ENCODE measurements at regions not wholly inside any gene's neighbourhood (a gene's known extent, or its start where the extent isn't known, plus 50 kb on each side); places are given as distances from the start of the nearest gene placed in this dataset.
"Not testable (repeated sequence)": the region's sequence is repeated elsewhere in the genome, so short reads cannot be mapped to it uniquely, and the experiment has no call there.

- no peak for DNase-seq
Observed at GRCh38 chr2:175312137-175312536, 130.6 kb upstream of the ATP5MC3 start.

GRCh38 chr2:175310813-175311504 lies 129.4 kb upstream of the ATP5MC3 start:
- no peak for DNase-seq

- peak in 1 of 2 donors; percentile 5 for DNase-seq
Observed at GRCh38 chr2:175309799-175310198, 128.3 kb upstream of the ATP5MC3 start.

DNA sequence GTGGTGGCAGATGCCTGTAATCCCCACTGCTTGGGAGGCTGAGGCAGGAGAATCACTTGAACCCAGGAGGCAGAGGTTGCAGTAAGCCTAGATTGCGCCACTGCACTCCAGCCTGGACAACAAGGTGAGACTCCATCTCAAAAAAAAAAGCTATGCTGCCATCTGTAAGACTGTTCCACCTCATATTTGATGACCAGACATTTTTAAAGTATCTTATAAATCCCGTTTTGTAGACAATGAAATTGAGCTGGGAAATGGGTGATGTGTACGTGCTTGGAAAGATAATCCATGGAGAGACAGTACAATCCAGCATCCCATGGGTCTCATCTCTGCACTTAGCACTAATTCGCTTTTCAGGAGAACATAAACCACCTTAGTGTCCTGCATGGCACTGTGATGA lies 126.5 kb upstream of the ATP5MC3 start:
- DNase-seq, result no peak

- no peak for DNase-seq
Observed at GRCh38 chr2:175304541-175304940, 123.0 kb upstream of the ATP5MC3 start.

GRCh38 chr2:175293776-175294175 lies 112.3 kb upstream of the ATP5MC3 start:
- no peak for DNase-seq

DNA sequence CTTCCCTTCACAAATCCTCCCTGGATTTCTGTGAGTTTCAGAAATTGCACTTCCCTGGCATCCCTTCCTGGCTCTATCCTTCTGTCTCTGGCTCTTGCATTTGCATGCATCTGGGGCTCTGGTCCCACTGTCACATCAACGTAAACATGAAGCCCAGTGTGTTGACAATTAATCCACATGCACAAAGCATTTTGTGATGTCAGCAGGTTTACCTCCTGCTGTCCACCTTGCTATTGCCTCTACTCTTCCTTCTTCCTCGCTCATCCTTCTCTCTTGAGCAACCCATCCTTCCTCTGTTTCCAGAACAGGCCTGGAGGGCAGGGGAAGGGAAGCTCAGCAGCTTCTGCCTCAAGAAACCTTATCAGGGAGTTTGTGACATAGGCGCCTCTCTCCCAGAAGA lies 111.7 kb upstream of the ATP5MC3 start:
- no peak for DNase-seq

DNA sequence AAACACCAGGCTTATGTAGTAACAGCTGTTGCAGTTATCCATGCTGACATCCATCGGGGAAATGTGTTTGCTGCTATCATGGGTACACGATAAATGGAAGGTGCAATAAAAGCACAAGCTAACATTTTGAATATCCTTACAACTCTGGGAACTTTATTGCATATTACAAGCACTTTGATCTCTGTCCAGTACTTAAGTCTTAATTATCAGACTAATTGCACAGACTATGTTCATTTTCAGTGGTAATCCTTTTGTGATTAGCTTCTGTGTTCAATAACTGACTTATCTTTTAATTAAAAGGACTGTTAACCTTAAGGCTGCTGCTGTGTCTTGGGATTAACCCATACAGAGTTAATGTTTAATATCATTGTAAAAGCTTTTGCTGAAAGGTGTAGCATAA lies 101.4 kb upstream of the ATP5MC3 start:
- no peak for DNase-seq

- no peak for DNase-seq
Observed at GRCh38 chr2:175282300-175282699, 100.8 kb upstream of the ATP5MC3 start.

- no peak for DNase-seq
Observed at GRCh38 chr2:175277772-175278171, 96.3 kb upstream of the ATP5MC3 start.

GRCh38 chr2:175275539-175275938 lies 94.0 kb upstream of the ATP5MC3 start:
- no peak for DNase-seq

GRCh38 chr2:175259164-175259563 lies 77.7 kb upstream of the ATP5MC3 start:
- DNase-seq, result no peak

DNA sequence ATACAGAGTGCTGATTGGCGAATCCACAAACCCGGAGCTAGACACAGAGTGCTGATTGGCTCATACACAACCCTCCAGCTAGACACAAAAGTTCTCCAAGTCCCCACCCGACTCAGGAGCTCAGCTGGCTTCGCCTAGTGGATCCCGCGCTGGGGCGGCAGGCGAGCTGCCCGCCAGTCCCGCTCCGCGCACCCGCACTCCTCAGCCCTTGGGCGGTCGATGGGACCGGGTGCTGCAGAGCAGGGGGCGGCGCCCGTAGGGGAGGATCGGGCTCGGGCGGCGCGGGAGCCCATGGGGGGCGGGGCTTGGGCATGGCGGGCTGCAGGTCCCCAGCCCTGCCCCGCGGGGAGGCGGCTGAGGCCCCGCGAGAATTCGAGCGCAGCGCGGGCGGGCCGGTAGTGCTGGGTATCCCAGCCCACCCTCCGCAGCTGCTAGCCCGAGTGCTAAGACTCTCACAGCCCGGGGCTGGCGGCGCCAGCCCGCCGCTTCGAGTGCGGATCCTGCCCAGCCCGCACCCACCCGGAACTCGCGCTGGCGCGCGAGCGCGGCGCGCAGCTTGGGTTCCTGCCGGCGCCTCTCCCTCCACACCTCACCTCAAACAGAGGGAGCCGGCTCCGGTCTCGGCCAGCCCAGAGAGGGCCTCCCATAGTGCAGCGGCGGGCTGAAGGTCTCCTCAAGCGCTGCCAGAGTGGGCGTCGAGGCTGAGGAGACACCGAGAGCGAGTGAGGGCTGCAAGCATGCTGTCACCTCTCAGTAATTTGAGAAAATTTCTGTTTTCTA lies 75.5 kb upstream of the ATP5MC3 start:
- no peak for DNase-seq

- DNase-seq, result not testable (repeated sequence)
Observed at GRCh38 chr2:175256391-175256790, 74.9 kb upstream of the ATP5MC3 start.

- no peak for DNase-seq
Observed at GRCh38 chr2:175253871-175254270, 72.4 kb upstream of the ATP5MC3 start.

GRCh38 chr2:175251425-175252041 lies 70.0 kb upstream of the ATP5MC3 start:
- DNase-seq, result no peak

DNA sequence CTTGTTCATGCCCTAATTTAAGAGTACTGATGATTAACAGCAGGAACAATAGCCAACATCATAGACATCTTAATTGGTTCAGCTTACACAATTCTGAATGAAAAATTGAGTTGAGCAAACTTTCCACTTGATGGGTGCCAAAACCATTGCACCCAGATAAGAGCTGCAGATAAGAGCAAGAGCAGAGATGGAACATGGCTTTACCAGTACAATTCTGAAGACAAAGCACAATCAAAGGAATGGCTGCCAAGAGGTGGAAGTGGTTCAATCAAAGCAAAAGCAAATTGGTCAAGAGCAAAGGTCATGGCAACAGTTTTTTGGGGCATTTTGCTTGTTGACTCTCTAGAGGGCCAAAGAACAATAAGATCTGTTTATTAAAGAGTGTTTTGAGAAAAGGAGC lies 65.6 kb upstream of the ATP5MC3 start:
- no peak for DNase-seq

GRCh38 chr2:175244697-175245096 lies 63.2 kb upstream of the ATP5MC3 start:
- no peak for DNase-seq

DNA sequence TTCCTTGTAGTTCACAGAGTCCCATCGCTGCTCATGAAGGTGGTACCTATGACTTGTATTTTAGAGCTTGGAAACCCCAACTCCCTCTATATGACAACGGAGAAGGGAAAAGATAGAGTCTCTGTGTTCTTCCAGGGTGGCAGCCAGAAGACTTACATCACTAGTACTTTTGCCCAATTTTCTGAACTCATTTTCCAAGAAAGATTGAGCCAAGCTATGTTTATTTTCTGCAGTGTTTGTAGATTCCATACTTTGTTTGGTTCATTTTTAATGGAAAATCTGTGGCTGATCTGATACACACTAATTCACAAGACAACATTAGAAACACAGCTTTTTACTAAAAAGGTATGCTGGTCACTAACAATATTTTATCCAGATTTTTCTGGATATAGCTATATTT lies 60.2 kb upstream of the ATP5MC3 start:
- no peak for DNase-seq

GRCh38 chr2:175240033-175240432 lies 58.5 kb upstream of the ATP5MC3 start:
- DNase-seq, result not testable (repeated sequence)

DNA sequence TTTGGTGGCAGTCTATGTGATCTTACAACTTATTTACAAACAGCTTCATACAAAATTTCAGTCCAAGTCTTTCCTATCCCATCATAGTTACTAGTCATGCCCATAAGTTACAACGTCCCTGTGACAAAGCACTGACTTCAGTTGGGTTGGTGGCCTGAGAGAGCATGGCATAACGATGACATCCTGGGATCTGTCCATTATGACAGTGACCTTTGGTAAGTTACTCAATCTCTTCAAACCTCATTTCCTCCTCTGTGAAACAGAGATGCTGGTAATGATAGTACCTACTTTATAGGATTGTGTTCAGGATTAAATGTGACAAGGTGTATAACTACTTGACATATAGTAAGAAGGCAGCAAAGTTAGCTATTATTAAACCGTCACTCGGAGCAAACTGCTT lies 55.4 kb upstream of the ATP5MC3 start:
- DNase-seq, result no peak

GRCh38 chr2:175234650-175235049 lies 53.1 kb upstream of the ATP5MC3 start:
- no peak for DNase-seq

DNA sequence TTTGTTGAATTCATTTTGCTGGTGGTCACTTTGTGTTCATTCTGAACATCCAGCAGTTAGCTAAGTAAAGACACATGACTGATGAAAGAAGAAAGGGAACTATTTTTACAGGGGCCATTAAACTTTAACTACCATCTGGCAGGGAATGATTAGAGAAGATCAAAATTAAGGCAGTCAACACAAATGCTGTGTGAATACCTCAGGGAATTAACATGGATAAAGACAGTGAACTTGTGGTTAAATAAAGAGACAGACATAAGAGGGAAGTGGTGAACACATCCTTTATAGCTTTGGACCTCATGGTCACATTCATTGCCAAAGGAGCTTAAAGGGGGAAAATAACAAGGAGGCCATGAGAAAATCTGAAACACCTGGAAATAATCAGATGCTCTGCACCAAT lies 52.6 kb upstream of the ATP5MC3 start:
- DNase-seq, result no peak

DNA sequence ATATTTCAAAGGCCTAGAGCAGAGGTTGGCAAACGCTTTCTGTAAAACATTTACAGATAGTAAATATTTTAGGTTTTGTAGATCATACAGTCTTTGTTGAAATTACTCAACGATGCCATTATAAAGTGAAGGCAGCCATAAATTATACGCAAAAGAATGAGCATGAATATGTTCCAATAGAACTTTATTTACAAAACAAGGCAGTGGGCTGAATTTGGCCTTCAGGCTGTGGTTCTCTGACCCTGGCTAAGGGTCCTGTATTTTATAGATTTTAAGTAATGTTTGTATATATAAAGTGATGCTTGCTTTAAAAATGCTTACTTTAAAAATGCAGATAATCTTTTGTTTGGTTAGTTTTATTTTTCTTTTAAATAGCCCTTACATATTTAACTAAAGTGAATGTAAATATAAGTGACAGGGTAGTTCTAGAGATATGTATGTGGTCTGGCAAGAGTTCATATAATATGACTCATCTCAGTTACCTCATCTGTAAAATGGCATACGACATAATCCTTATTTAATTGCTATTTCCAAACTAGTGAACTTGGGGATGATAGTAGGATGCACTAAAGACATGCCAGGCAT lies 51.7 kb upstream of the ATP5MC3 start:
- DNase-seq, result no peak

All from stimulated activated CD4-positive, alpha-beta T cell treated with anti-CD3 and anti-CD28 coated beads, Interleukin-2, amount 100 ng/mL, for 24 hours (primary cell).